ENCODE measurements at regions not wholly inside any gene's neighbourhood (a gene's known extent, or its start where the extent isn't known, plus 50 kb on each side); places are given as distances from the start of the nearest gene placed in this dataset.

- H3K9ac ChIP-seq (ENCODE audit: low read depth in 1 of 2, low read length in 2 of 2), result no peak overlapping the region
- no peaks in the 10 kb centered on the region for H3K9me3 ChIP-seq (ENCODE audit: control insufficient read depth in 1 of 2, low read length in 2 of 2)
- H3K4me1 ChIP-seq (ENCODE audit: control insufficient read depth in 1 of 2, insufficient read depth in 2 of 2, low read length in 2 of 2), result peaks cover 0 to 12% of the 10 kb centered on the region in 2 donors
- no peaks in the 10 kb centered on the region for H3K27me3 ChIP-seq (ENCODE audit: control insufficient read depth in 1 of 2, insufficient read depth in 2 of 2, low read length in 2 of 2)
- no peak overlapping the region for H3K4me3 ChIP-seq (ENCODE audit: low read depth in 1 of 2, low read length in 2 of 2)
- no peaks in the 10 kb centered on the region for H3K36me3 ChIP-seq (ENCODE audit: control insufficient read depth in 1 of 2, insufficient read depth in 2 of 2, low read length in 2 of 2)
- no peak overlapping the region for H3K27ac ChIP-seq (ENCODE audit: low read depth, low read length)
Observed at GRCh38 chr13:91133941-91134802, 213.3 kb upstream of the MIR17HG start.

- Histone ChIP-seq H3K27ac (ENCODE audit: low read depth, low read length) (no peak overlapping the region), H3K4me1 (ENCODE audit: control insufficient read depth in 1 of 2, insufficient read depth in 2 of 2, low read length in 2 of 2) (peaks cover 0 to 12% of the 10 kb centered on the region in 2 donors), H3K4me3 (ENCODE audit: low read depth in 1 of 2, low read length in 2 of 2) (no peak overlapping the region), H3K9me3 (ENCODE audit: control insufficient read depth in 1 of 2, low read length in 2 of 2) (no peaks in the 10 kb centered on the region), H3K9ac (ENCODE audit: low read depth in 1 of 2, low read length in 2 of 2) (no peak overlapping the region), H3K36me3 (ENCODE audit: control insufficient read depth in 1 of 2, insufficient read depth in 2 of 2, low read length in 2 of 2) (no peaks in the 10 kb centered on the region), H3K27me3 (ENCODE audit: control insufficient read depth in 1 of 2, insufficient read depth in 2 of 2, low read length in 2 of 2) (no peaks in the 10 kb centered on the region)
Observed at GRCh38 chr13:91134803-91135184, 212.7 kb upstream of the MIR17HG start.

- no peak overlapping the region for H3K9ac ChIP-seq (ENCODE audit: low read depth in 1 of 2, low read length in 2 of 2)
- H3K4me1 ChIP-seq (ENCODE audit: control insufficient read depth in 1 of 2, insufficient read depth in 2 of 2, low read length in 2 of 2), result peaks cover 0 to 12% of the 10 kb centered on the region in 2 donors
- no peak overlapping the region for H3K27ac ChIP-seq (ENCODE audit: low read depth, low read length)
- no peaks in the 10 kb centered on the region for H3K36me3 ChIP-seq (ENCODE audit: control insufficient read depth in 1 of 2, insufficient read depth in 2 of 2, low read length in 2 of 2)
- no peaks in the 10 kb centered on the region for H3K27me3 ChIP-seq (ENCODE audit: control insufficient read depth in 1 of 2, insufficient read depth in 2 of 2, low read length in 2 of 2)
- H3K9me3 ChIP-seq (ENCODE audit: control insufficient read depth in 1 of 2, low read length in 2 of 2), result no peaks in the 10 kb centered on the region
- no peak overlapping the region for H3K4me3 ChIP-seq (ENCODE audit: low read depth in 1 of 2, low read length in 2 of 2)
Observed at GRCh38 chr13:91135376-91135775, 212.1 kb upstream of the MIR17HG start.

GRCh38 chr13:91135968-91136367 lies 211.5 kb upstream of the MIR17HG start:
- H3K4me1 ChIP-seq (ENCODE audit: control insufficient read depth in 1 of 2, insufficient read depth in 2 of 2, low read length in 2 of 2), result peaks cover 0 to 12% of the 10 kb centered on the region in 2 donors
- no peaks in the 10 kb centered on the region for H3K36me3 ChIP-seq (ENCODE audit: control insufficient read depth in 1 of 2, insufficient read depth in 2 of 2, low read length in 2 of 2)
- H3K9me3 ChIP-seq (ENCODE audit: control insufficient read depth in 1 of 2, low read length in 2 of 2), result no peaks in the 10 kb centered on the region
- H3K27me3 ChIP-seq (ENCODE audit: control insufficient read depth in 1 of 2, insufficient read depth in 2 of 2, low read length in 2 of 2), result no peaks in the 10 kb centered on the region
- no peak overlapping the region for H3K4me3 ChIP-seq (ENCODE audit: low read depth in 1 of 2, low read length in 2 of 2)
- H3K9ac ChIP-seq (ENCODE audit: low read depth in 1 of 2, low read length in 2 of 2), result no peak overlapping the region
- no peak overlapping the region for H3K27ac ChIP-seq (ENCODE audit: low read depth, low read length)

- Histone ChIP-seq H3K4me3 (ENCODE audit: low read depth in 1 of 2, low read length in 2 of 2) (no peak overlapping the region), H3K27ac (ENCODE audit: low read depth, low read length) (no peak overlapping the region), H3K4me1 (ENCODE audit: control insufficient read depth in 1 of 2, insufficient read depth in 2 of 2, low read length in 2 of 2) (peaks cover 0 to 12% of the 10 kb centered on the region in 2 donors), H3K9ac (ENCODE audit: low read depth in 1 of 2, low read length in 2 of 2) (no peak overlapping the region), H3K9me3 (ENCODE audit: control insufficient read depth in 1 of 2, low read length in 2 of 2) (no peaks in the 10 kb centered on the region), H3K36me3 (ENCODE audit: control insufficient read depth in 1 of 2, insufficient read depth in 2 of 2, low read length in 2 of 2) (no peaks in the 10 kb centered on the region), H3K27me3 (ENCODE audit: control insufficient read depth in 1 of 2, insufficient read depth in 2 of 2, low read length in 2 of 2) (no peaks in the 10 kb centered on the region)
Observed at GRCh38 chr13:91136806-91137205, 210.7 kb upstream of the MIR17HG start.

- Histone ChIP-seq H3K4me3 (ENCODE audit: low read depth in 1 of 2, low read length in 2 of 2) (no peak overlapping the region), H3K9me3 (ENCODE audit: control insufficient read depth in 1 of 2, low read length in 2 of 2) (no peaks in the 10 kb centered on the region), H3K4me1 (ENCODE audit: control insufficient read depth in 1 of 2, insufficient read depth in 2 of 2, low read length in 2 of 2) (peaks cover 0 to 12% of the 10 kb centered on the region in 2 donors), H3K27ac (ENCODE audit: low read depth, low read length) (no peak overlapping the region), H3K36me3 (ENCODE audit: control insufficient read depth in 1 of 2, insufficient read depth in 2 of 2, low read length in 2 of 2) (no peaks in the 10 kb centered on the region), H3K27me3 (ENCODE audit: control insufficient read depth in 1 of 2, insufficient read depth in 2 of 2, low read length in 2 of 2) (no peaks in the 10 kb centered on the region), H3K9ac (ENCODE audit: low read depth in 1 of 2, low read length in 2 of 2) (no peak overlapping the region)
Observed at GRCh38 chr13:91139232-91139631, 208.3 kb upstream of the MIR17HG start.

GRCh38 chr13:91141543-91142061 lies 205.9 kb upstream of the MIR17HG start:
- H3K4me3 ChIP-seq (ENCODE audit: low read depth in 1 of 2, low read length in 2 of 2), result no peak overlapping the region
- no peaks in the 10 kb centered on the region for H3K4me1 ChIP-seq (ENCODE audit: control insufficient read depth in 1 of 2, insufficient read depth in 2 of 2, low read length in 2 of 2)
- H3K36me3 ChIP-seq (ENCODE audit: control insufficient read depth in 1 of 2, insufficient read depth in 2 of 2, low read length in 2 of 2), result no peaks in the 10 kb centered on the region
- no peaks in the 10 kb centered on the region for H3K9me3 ChIP-seq (ENCODE audit: control insufficient read depth in 1 of 2, low read length in 2 of 2)
- no peak overlapping the region for H3K27ac ChIP-seq (ENCODE audit: low read depth, low read length)
- H3K27me3 ChIP-seq (ENCODE audit: control insufficient read depth in 1 of 2, insufficient read depth in 2 of 2, low read length in 2 of 2), result no peaks in the 10 kb centered on the region
- no peak overlapping the region for H3K9ac ChIP-seq (ENCODE audit: low read depth in 1 of 2, low read length in 2 of 2)

- Histone ChIP-seq H3K27ac (ENCODE audit: low read depth, low read length) (no peak overlapping the region), H3K4me3 (ENCODE audit: low read depth in 1 of 2, low read length in 2 of 2) (no peak overlapping the region), H3K4me1 (ENCODE audit: control insufficient read depth in 1 of 2, insufficient read depth in 2 of 2, low read length in 2 of 2) (no peaks in the 10 kb centered on the region), H3K9ac (ENCODE audit: low read depth in 1 of 2, low read length in 2 of 2) (no peak overlapping the region), H3K9me3 (ENCODE audit: control insufficient read depth in 1 of 2, low read length in 2 of 2) (no peaks in the 10 kb centered on the region), H3K27me3 (ENCODE audit: control insufficient read depth in 1 of 2, insufficient read depth in 2 of 2, low read length in 2 of 2) (no peaks in the 10 kb centered on the region), H3K36me3 (ENCODE audit: control insufficient read depth in 1 of 2, insufficient read depth in 2 of 2, low read length in 2 of 2) (no peaks in the 10 kb centered on the region)
Observed at GRCh38 chr13:91142572-91142971, 204.9 kb upstream of the MIR17HG start.

GRCh38 chr13:91144054-91144453 lies 203.4 kb upstream of the MIR17HG start:
- Histone ChIP-seq H3K9ac (ENCODE audit: low read depth in 1 of 2, low read length in 2 of 2) (no peak overlapping the region), H3K27me3 (ENCODE audit: control insufficient read depth in 1 of 2, insufficient read depth in 2 of 2, low read length in 2 of 2) (no peaks in the 10 kb centered on the region), H3K9me3 (ENCODE audit: control insufficient read depth in 1 of 2, low read length in 2 of 2) (no peaks in the 10 kb centered on the region), H3K36me3 (ENCODE audit: control insufficient read depth in 1 of 2, insufficient read depth in 2 of 2, low read length in 2 of 2) (no peaks in the 10 kb centered on the region), H3K4me1 (ENCODE audit: control insufficient read depth in 1 of 2, insufficient read depth in 2 of 2, low read length in 2 of 2) (no peaks in the 10 kb centered on the region), H3K4me3 (ENCODE audit: low read depth in 1 of 2, low read length in 2 of 2) (no peak overlapping the region), H3K27ac (ENCODE audit: low read depth, low read length) (no peak overlapping the region)

GRCh38 chr13:91144486-91144885 lies 203.0 kb upstream of the MIR17HG start:
- Histone ChIP-seq H3K9me3 (ENCODE audit: control insufficient read depth in 1 of 2, low read length in 2 of 2) (no peaks in the 10 kb centered on the region), H3K27ac (ENCODE audit: low read depth, low read length) (no peak overlapping the region), H3K9ac (ENCODE audit: low read depth in 1 of 2, low read length in 2 of 2) (no peak overlapping the region), H3K27me3 (ENCODE audit: control insufficient read depth in 1 of 2, insufficient read depth in 2 of 2, low read length in 2 of 2) (no peaks in the 10 kb centered on the region), H3K4me3 (ENCODE audit: low read depth in 1 of 2, low read length in 2 of 2) (no peak overlapping the region), H3K36me3 (ENCODE audit: control insufficient read depth in 1 of 2, insufficient read depth in 2 of 2, low read length in 2 of 2) (no peaks in the 10 kb centered on the region), H3K4me1 (ENCODE audit: control insufficient read depth in 1 of 2, insufficient read depth in 2 of 2, low read length in 2 of 2) (no peaks in the 10 kb centered on the region)
